ENCODE measurements at regions not wholly inside any gene's neighbourhood (a gene's known extent, or its start where the extent isn't known, plus 50 kb on each side); places are given as distances from the start of the nearest gene placed in this dataset.

- no peak for TF ChIP-seq CTCF (IDR thresholded peaks at IDR 0.05; ENCODE audit: low read depth, low read length, missing input control)
- TF ChIP-seq ATF3 (IDR thresholded peaks at IDR 0.05): no peak
- no peak for TF ChIP-seq RAD21 (IDR thresholded peaks at IDR 0.05)
- TF ChIP-seq REST (IDR thresholded peaks at IDR 0.05): no peak
- no peak for TF ChIP-seq HNF4A (conservative IDR thresholded peaks at IDR 0.05)
- no peak for TF ChIP-seq RXRA (IDR thresholded peaks at IDR 0.05)
- TF ChIP-seq TAF1 (conservative IDR thresholded peaks at IDR 0.05): no peak
- no peak for TF ChIP-seq GABPA (IDR thresholded peaks at IDR 0.05 in 1 of 2, conservative IDR thresholded peaks at IDR 0.05 in 1 of 2)
- no peak for TF ChIP-seq JUND (IDR thresholded peaks at IDR 0.05)
- no peak for TF ChIP-seq FOXA2 (IDR thresholded peaks at IDR 0.05)
These were observed 76.0 kb upstream of the ARMC3 start for GRCh38 chr10:22851865-22852239.
